Suprapubic skin (tissue), 4 donors: ENCODE measurements at regions not wholly inside any gene's neighbourhood (a gene's known extent, or its start where the extent isn't known, plus 50 kb on each side); places are given as distances from the start of the nearest gene placed in this dataset.

Experiments used
- DNase-seq, 2 donors: peaks; one replicate each; pipeline ENCODE4 v3.0.0-alpha.2; 2019; ENCODE audit warnings: low spot score in 2 of 2
- H3K27ac ChIP-seq: fragments of 200-600 bp; sonication (generic); one replicate; pipeline ENCODE4 v1.5.1; 2019
- H3K27me3 ChIP-seq: fragments of 200-600 bp; sonication (generic); one replicate; pipeline ENCODE4 v1.5.1; 2019
- H3K36me3 ChIP-seq: fragments of 200-600 bp; sonication (generic); one replicate; pipeline ENCODE4 v1.5.1; 2019
- H3K4me1 ChIP-seq: fragments of 200-600 bp; sonication (generic); one replicate; pipeline ENCODE4 v1.5.1; 2019
- H3K4me3 ChIP-seq: fragments of 200-600 bp; sonication (generic); one replicate; pipeline ENCODE4 v1.5.1; 2019; ENCODE audit warnings: mild to moderate bottlenecking
- H3K9me3 ChIP-seq: fragments of 200-600 bp; sonication (generic); one replicate; pipeline ENCODE4 v1.5.1; 2019
- EP300 ChIP-seq: sonication (generic); formaldehyde crosslinking; IDR thresholded peaks from one replicate; pipeline ENCODE4 v1.6.1; 2017; ENCODE audit warnings: antibody characterized with exemption
- POLR2A ChIP-seq, 2 donors: fragments of 450-650 bp; IDR thresholded peaks; one replicate each; pipeline ENCODE4 v1.6.1; 2017; ENCODE audit warnings: antibody characterized with exemption in 2 of 2, mild to moderate bottlenecking in 2 of 2, moderate library complexity in 2 of 2
- POLR2AphosphoS5 ChIP-seq, 3 donors: sonication (generic); formaldehyde crosslinking; IDR thresholded peaks; one replicate each; pipeline ENCODE4 v1.6.1; 2017; ENCODE audit warnings: antibody characterized with exemption in 3 of 3
- WGBS: methylation state at CpG from one replicate; pipeline ENCODE4 v1.1.5; 2018; 5-methylcytosine and 5-hydroxymethylcytosine counted together
- TF ChIP-seq, protein P1 (sequence below), 2 donors: fragments of 200-600 bp in 1 of 2; fragments of 450-650 bp in 1 of 2; sonication (generic) in 1 of 2; IDR thresholded peaks; one replicate each; pipeline ENCODE4 v1.5.1; 2016 to 2019; ENCODE audit warnings: antibody characterized with exemption in 2 of 2, mild to moderate bottlenecking in 1 of 2, moderate library complexity in 1 of 2

DNA sequence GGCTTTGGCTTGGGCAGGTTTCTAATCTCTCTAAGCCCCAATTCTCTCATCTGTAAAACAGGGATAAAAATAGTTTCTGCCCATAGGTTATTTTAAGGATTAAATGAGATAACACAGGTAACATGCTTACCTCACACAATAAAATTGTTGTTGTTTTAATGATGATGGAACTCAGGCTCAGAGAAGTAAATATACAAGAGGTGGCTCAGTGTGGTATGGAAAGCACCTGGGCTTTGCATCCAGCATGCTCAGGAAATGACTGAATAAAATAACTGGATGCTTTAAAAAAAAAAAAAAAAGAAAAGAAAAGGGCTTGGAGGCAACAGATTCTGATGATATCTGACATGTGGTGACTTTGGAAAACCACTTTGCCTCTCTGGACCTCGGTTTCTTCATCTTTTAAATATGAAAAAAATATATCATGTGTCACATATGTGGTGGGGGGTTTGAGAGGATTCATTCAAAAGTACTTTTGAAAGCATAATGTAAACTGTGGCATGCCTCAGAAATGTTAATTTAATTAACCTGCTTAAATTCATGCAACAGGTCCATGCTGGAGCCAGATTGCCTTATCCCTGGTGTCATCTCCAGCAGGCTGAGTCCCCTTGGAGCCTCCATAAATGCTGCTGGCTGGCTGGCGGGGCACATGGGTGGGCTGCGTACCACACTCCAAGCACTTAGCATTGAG, 112.8 kb upstream of the CDC42EP3 start:
- Histone ChIP-seq H3K27ac (no peak overlapping the region), H3K27me3 (no peaks in the 10 kb centered on the region), H3K9me3 (peaks cover 6% of the 10 kb centered on the region), H3K4me1 (peaks cover 3% of the 10 kb centered on the region), H3K36me3 (no peaks in the 10 kb centered on the region), H3K4me3 (no peak overlapping the region)
- no peak for DNase-seq
- TF ChIP-seq POLR2AphosphoS5 (IDR thresholded peaks at IDR 0.05) (no peak), EP300 (no peak), POLR2A (IDR thresholded peaks at IDR 0.05) (no peak)
- TF ChIP-seq, protein P1, sequence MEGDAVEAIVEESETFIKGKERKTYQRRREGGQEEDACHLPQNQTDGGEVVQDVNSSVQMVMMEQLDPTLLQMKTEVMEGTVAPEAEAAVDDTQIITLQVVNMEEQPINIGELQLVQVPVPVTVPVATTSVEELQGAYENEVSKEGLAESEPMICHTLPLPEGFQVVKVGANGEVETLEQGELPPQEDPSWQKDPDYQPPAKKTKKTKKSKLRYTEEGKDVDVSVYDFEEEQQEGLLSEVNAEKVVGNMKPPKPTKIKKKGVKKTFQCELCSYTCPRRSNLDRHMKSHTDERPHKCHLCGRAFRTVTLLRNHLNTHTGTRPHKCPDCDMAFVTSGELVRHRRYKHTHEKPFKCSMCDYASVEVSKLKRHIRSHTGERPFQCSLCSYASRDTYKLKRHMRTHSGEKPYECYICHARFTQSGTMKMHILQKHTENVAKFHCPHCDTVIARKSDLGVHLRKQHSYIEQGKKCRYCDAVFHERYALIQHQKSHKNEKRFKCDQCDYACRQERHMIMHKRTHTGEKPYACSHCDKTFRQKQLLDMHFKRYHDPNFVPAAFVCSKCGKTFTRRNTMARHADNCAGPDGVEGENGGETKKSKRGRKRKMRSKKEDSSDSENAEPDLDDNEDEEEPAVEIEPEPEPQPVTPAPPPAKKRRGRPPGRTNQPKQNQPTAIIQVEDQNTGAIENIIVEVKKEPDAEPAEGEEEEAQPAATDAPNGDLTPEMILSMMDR (IDR thresholded peaks at IDR 0.05), result no peak
- WGBS, result 58% methylated on average over 1 of the region's 3 CpGs

DNA sequence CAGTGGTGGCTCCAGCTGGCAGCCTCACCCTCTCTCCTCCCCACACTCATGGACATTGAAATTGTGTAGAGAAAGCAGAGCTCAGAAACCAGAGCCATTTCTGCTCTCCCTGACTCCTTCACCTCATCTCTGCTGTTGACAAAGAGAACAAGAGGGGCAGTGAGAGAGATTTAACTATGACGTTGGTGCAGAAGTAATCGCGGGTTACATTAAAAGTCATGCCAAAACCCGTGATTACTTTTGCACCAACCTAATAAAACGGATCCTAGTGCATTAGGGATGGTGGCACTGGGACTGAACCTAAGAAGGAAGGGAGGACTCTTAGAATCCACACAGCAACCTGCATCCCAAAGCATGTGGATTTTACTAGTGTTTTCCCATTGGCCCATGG, 113.3 kb upstream of the CDC42EP3 start:
- Histone ChIP-seq H3K27ac (no peak overlapping the region), H3K27me3 (no peaks in the 10 kb centered on the region), H3K9me3 (peaks cover 6% of the 10 kb centered on the region), H3K4me1 (peaks cover 3% of the 10 kb centered on the region), H3K4me3 (no peak overlapping the region), H3K36me3 (no peaks in the 10 kb centered on the region)
- TF ChIP-seq, protein P1 (IDR thresholded peaks at IDR 0.05), result no peak
- TF ChIP-seq POLR2A (IDR thresholded peaks at IDR 0.05), result no peak
- no peak for TF ChIP-seq EP300
- TF ChIP-seq POLR2AphosphoS5 (IDR thresholded peaks at IDR 0.05), result no peak
- 89% methylated on average over 5 of the region's 5 CpGs for WGBS
- DNase-seq, result no peak

DNA sequence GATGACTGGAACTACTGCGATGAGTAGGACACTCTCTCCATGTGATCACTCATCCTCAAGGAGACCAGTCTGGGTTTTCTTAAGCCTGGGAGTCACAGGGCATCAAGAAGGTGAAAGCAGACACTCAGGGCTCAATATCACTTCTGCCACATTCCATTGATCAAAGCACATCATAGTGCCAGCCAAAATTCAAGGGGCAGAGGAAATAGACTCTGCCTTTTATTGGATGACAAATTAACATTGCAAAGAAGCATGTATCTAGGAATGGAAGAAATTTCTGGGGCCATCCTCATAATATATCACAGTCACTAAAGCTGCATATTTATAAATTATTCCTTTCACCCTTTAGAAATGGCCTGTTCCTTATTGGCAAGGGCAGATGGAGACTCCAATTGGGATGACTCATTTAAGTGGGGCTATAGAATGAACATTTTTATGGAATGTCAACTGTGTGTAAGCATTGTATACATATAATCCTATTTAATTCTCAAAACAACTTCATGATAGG, 114.8 kb upstream of the CDC42EP3 start:
- whole genome bisulfite sequencing, result 71% methylated on average over 1 of the region's 1 CpG
- H3K27me3 ChIP-seq, result no peaks in the 10 kb centered on the region
- H3K27ac ChIP-seq, result no peak overlapping the region
- DNase-seq, result no peak
- H3K4me1 ChIP-seq, result peaks cover 3% of the 10 kb centered on the region
- TF ChIP-seq POLR2AphosphoS5 (IDR thresholded peaks at IDR 0.05), result no peak
- TF ChIP-seq, protein P1 (IDR thresholded peaks at IDR 0.05), result no peak
- no peak for TF ChIP-seq POLR2A (IDR thresholded peaks at IDR 0.05)
- TF ChIP-seq EP300, result no peak
- no peak overlapping the region for H3K4me3 ChIP-seq
- peaks cover 6% of the 10 kb centered on the region for H3K9me3 ChIP-seq
- no peaks in the 10 kb centered on the region for H3K36me3 ChIP-seq

DNA sequence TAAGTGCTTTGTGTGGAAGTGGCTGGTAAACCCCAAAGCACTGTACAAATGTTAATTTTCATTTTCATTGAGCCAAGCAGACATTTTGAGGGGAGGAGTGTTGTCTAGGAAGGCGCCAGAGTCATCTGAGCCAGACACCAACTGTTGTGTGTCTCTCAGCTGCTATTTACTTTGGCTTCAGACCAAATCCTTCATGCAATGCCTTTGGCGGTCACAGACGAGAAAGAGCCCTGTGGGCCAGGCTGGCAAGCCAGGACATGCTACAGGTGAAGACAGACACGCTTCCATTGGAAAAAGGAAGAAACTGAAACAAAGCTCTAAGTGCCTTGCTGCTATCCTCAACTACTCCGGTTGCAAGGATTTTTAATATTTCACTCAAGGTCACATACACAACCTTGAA, 115.4 kb upstream of the CDC42EP3 start:
- no peak for DNase-seq
- Histone ChIP-seq H3K4me3 (no peak overlapping the region), H3K27me3 (no peaks in the 10 kb centered on the region), H3K27ac (no peak overlapping the region), H3K4me1 (peaks cover 3% of the 10 kb centered on the region), H3K9me3 (peaks cover 6% of the 10 kb centered on the region), H3K36me3 (no peaks in the 10 kb centered on the region)
- TF ChIP-seq POLR2A (IDR thresholded peaks at IDR 0.05), result no peak
- TF ChIP-seq, protein P1 (IDR thresholded peaks at IDR 0.05), result no peak
- TF ChIP-seq POLR2AphosphoS5 (IDR thresholded peaks at IDR 0.05), result no peak
- TF ChIP-seq EP300, result no peak
- WGBS, result 50% methylated on average over 5 of the region's 5 CpGs

DNA sequence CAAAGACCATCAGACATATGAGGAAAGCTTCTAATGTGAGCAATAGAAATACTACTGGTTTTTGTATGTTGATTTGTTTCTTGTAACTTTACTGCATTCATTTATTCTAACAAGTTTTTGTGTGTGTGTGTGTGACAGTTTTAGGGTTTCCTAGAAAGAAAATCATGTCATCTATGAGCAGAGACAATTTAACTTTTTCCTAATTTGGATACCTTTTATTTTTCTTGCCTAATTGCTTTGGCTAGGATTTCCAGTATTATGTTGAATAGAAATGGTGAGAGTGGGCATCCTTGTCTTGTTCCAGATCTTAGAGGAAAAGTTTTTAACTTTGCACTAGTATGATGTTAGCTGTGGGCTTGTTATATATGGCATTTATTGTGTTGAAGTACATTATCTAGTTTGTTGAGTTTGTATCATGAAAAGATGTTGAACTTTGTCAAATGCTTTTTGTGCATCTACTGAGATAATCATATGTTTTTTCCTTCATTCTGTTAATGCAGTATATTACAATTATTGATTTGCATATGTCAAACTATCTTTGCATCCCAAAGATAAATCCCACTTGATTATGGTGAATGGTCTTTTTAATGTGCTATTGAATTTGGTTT, 117.3 kb upstream of the CDC42EP3 start:
- no peak overlapping the region for H3K27ac ChIP-seq
- H3K36me3 ChIP-seq, result no peaks in the 10 kb centered on the region
- H3K27me3 ChIP-seq, result no peaks in the 10 kb centered on the region
- peaks cover 3% of the 10 kb centered on the region for H3K4me1 ChIP-seq
- TF ChIP-seq POLR2AphosphoS5 (IDR thresholded peaks at IDR 0.05) (no peak), POLR2A (IDR thresholded peaks at IDR 0.05) (no peak), EP300 (no peak)
- TF ChIP-seq, protein P1 (IDR thresholded peaks at IDR 0.05), result no peak
- H3K9me3 ChIP-seq, result peaks cover 6% of the 10 kb centered on the region
- no peak for DNase-seq
- no peak overlapping the region for H3K4me3 ChIP-seq
